Inflammatory macrophage treated with lipopolysaccharide for 1 hour (primary cell): ENCODE measurements at regions not wholly inside any gene's neighbourhood (a gene's known extent, or its start where the extent isn't known, plus 50 kb on each side); places are given as distances from the start of the nearest gene placed in this dataset.
A peak's percentile ranks its signal among the peaks of the same experiment; 100 is the strongest.

Source experiments
- DNase-seq, 2 donors: peaks; one replicate each; pipeline ENCODE4 v3.0.0-alpha.2; 2020 to 2022

- no peak for DNase-seq
Observed at GRCh38 chr9:88737031-88737430, 202.1 kb downstream of the NXNL2 start.

- DNase-seq, result no peak
Observed at GRCh38 chr9:88737876-88738275, 202.9 kb downstream of the NXNL2 start.

GRCh38 chr9:88738709-88739108 is 203.7 kb downstream of the NXNL2 start:
- DNase-seq, result no peak

GRCh38 chr9:88739373-88739772 is 204.4 kb downstream of the NXNL2 start:
- no peak for DNase-seq

- no peak for DNase-seq
Observed at GRCh38 chr9:88740844-88741243, 205.9 kb downstream of the NXNL2 start.

GRCh38 chr9:88741335-88741734 is 206.4 kb downstream of the NXNL2 start:
- DNase-seq, result peak in 1 of 2 donors; percentile 52

GRCh38 chr9:88742483-88742882 is 207.5 kb downstream of the NXNL2 start:
- no peak for DNase-seq

GRCh38 chr9:88742905-88743304 is 207.9 kb downstream of the NXNL2 start:
- DNase-seq, result no peak

- no peak for DNase-seq
Observed at GRCh38 chr9:88745276-88746001, 210.5 kb downstream of the NXNL2 start.

GRCh38 chr9:88746029-88746742 is 211.2 kb downstream of the NXNL2 start:
- DNase-seq, result no peak

- DNase-seq, result no peak
Observed at GRCh38 chr9:88746743-88747398, 211.9 kb downstream of the NXNL2 start.

GRCh38 chr9:88747768-88748167 is 212.8 kb downstream of the NXNL2 start:
- DNase-seq, result peak; percentile 12 to 16

- no peak for DNase-seq
Observed at GRCh38 chr9:88748566-88749261, 213.7 kb downstream of the NXNL2 start.

- DNase-seq, result no peak
Observed at GRCh38 chr9:88749420-88749819, 214.4 kb downstream of the NXNL2 start.

GRCh38 chr9:88750832-88751360 is 215.9 kb downstream of the NXNL2 start:
- no peak for DNase-seq

- DNase-seq, result no peak
Observed at GRCh38 chr9:88751781-88752180, 216.8 kb downstream of the NXNL2 start.

- no peak for DNase-seq
Observed at GRCh38 chr9:88753691-88754367, 218.9 kb downstream of the NXNL2 start.

GRCh38 chr9:88754452-88754851 is 219.5 kb downstream of the NXNL2 start:
- no peak for DNase-seq

- DNase-seq, result no peak
Observed at GRCh38 chr9:88754886-88755285, 219.9 kb downstream of the NXNL2 start.

GRCh38 chr9:88757406-88758010 is 222.5 kb downstream of the NXNL2 start:
- no peak for DNase-seq

- no peak for DNase-seq
Observed at GRCh38 chr9:88759364-88759763, 224.4 kb downstream of the NXNL2 start.
